BLaER1 treated with 17β-estradiol and CSF1 and Interleukin-3, amounts not matched to agents 10 nM and 100 nM (cell line): ENCODE measurements at regions not wholly inside any gene's neighbourhood (a gene's known extent, or its start where the extent isn't known, plus 50 kb on each side); places are given as distances from the start of the nearest gene placed in this dataset.

ENCODE experiments used
- H3K27ac ChIP-seq, 11 experiments: shearing (Covaris generic); formaldehyde crosslinking; 2 replicates each; pipeline ENCODE4 v1.8.1; 2022
- H3K27me3 ChIP-seq, 11 experiments: shearing (Covaris generic); formaldehyde crosslinking; 2 replicates each; pipeline ENCODE4 v1.8.1; 2022
- H3K36me3 ChIP-seq, 11 experiments: shearing (Covaris generic); formaldehyde crosslinking; 2 replicates each; pipeline ENCODE4 v1.8.1; 2022
- H3K4me1 ChIP-seq, 10 experiments: shearing (Covaris generic); formaldehyde crosslinking; 2 replicates each; pipeline ENCODE4 v1.8.1; 2022
- H3K4me2 ChIP-seq, 11 experiments: shearing (Covaris generic); formaldehyde crosslinking; 2 replicates each; pipeline ENCODE4 v1.8.1; 2022
- H3K4me3 ChIP-seq, 10 experiments: shearing (Covaris generic); formaldehyde crosslinking; 2 replicates each; pipeline ENCODE4 v1.8.1; 2022
- H3K9ac ChIP-seq, 11 experiments: shearing (Covaris generic); formaldehyde crosslinking; 2 replicates each; pipeline ENCODE4 v1.8.1; 2022
- H3K9me3 ChIP-seq, 11 experiments: shearing (Covaris generic); formaldehyde crosslinking; replicated peaks in 1 of 11; 2 replicates each; pipeline ENCODE4 v1.8.1; 2022
- H4K20me1 ChIP-seq, 11 experiments: shearing (Covaris generic); formaldehyde crosslinking; 2 replicates each; pipeline ENCODE4 v1.8.1; 2022
- Cebpa-rat ChIP-seq, 11 experiments: shearing (Covaris generic); IDR thresholded peaks; 2 replicates each; pipeline ENCODE4 v1.8.1; 2022

DNA sequence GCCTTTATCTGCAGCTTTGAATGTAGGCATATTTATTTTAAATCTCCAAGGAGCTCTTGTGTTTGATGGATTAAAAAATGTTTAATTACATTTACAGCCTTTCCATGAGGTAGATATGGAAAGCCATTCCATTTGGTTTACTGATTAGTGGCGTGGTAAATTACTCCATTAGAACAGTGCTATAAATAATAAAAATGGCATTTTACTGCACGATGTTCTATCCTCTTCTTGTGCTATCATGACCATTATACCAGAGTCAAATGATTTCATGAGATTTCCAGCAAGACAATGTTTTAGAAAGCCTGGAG, 250.9 kb upstream of the HTR2A start:
- H3K9me3 ChIP-seq = no peaks in the 10 kb centered on the region
- no peak overlapping the region for H3K9ac ChIP-seq
- no peak for TF ChIP-seq Cebpa-rat (IDR thresholded peaks at IDR 0.05)

DNA sequence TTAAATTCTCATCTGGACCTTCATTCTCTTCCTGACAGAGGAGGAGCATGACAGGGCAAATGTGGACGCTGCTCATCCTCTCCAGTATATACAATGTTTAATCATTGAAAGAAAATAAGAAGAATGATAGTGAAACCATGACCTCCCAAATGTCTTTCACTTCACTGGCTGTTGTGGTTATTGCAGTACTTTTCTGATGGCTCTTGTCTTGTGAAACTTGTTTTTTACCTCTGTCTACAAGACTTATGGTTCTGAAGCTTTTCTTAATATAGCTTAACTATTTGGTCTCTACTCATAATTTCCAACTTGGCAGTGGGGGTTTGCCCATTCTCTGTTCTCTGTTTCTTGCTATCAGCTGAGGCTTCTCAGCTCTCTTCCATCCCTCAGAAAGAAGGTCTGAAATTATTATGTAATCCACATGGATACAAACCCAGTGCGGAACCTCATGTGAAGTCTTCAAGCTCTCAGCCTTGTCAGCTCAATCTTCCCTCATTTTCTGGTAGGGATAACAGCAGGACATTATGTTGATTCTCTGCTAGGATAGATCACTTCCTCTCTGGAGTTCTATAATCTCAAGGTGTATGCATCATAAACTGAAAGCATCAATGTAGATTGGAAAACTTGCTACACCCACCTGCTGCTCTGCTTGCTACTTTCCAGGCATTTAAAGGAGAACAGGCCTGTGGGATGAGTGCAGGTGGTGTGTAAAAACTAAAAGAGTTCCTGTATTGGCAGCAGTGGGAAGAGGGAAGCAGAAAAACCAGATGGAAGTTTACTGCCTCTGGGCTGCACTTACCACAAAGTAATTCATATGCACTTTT, 250.3 kb upstream of the HTR2A start:
- Histone ChIP-seq H3K27me3 (no peaks in the 10 kb centered on the region), H3K9me3 (no peaks in the 10 kb centered on the region), H4K20me1 (no peaks in the 10 kb centered on the region), H3K4me2 (no peak overlapping the region), H3K4me1 (no peaks in the 10 kb centered on the region), H3K9ac (no peak overlapping the region), H3K4me3 (no peak overlapping the region), H3K36me3 (no peaks in the 10 kb centered on the region), H3K27ac (no peak overlapping the region)
- no peak for TF ChIP-seq Cebpa-rat (IDR thresholded peaks at IDR 0.05)

More for the DNA sequence above, 250.9 kb upstream of the HTR2A start:
- no peak overlapping the region for H3K4me3 ChIP-seq
- no peak overlapping the region for H3K4me2 ChIP-seq
- H3K27me3 ChIP-seq = no peaks in the 10 kb centered on the region
- no peaks in the 10 kb centered on the region for H4K20me1 ChIP-seq
- no peaks in the 10 kb centered on the region for H3K4me1 ChIP-seq
- no peaks in the 10 kb centered on the region for H3K36me3 ChIP-seq
- H3K27ac ChIP-seq = no peak overlapping the region

DNA sequence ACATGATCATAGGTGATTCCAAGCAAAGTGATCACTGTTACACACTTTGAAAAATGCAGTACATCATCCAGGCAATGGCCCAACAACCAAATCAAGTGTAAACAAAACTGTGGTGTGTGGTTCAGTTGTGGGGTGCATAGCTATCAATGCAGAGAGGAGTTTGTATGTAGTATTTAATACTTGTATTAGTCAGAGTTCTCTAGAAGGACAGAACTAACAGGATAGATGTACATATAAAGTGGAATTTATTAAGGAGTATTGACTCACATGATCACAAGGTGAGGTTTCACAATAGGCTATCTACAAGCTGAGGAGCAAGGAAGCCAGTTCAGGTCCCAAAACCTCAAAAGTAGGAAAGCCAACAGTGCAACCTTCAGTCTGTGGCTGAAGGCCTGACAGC, 249.3 kb upstream of the HTR2A start:
- H3K27me3 ChIP-seq = no peaks in the 10 kb centered on the region
- no peaks in the 10 kb centered on the region for H3K4me1 ChIP-seq
- H4K20me1 ChIP-seq = no peaks in the 10 kb centered on the region
- no peak overlapping the region for H3K4me2 ChIP-seq
- no peaks in the 10 kb centered on the region for H3K36me3 ChIP-seq
- no peaks in the 10 kb centered on the region for H3K9me3 ChIP-seq
- no peak overlapping the region for H3K9ac ChIP-seq
- no peak overlapping the region for H3K27ac ChIP-seq
- no peak overlapping the region for H3K4me3 ChIP-seq
- no peak for TF ChIP-seq Cebpa-rat (IDR thresholded peaks at IDR 0.05)

DNA sequence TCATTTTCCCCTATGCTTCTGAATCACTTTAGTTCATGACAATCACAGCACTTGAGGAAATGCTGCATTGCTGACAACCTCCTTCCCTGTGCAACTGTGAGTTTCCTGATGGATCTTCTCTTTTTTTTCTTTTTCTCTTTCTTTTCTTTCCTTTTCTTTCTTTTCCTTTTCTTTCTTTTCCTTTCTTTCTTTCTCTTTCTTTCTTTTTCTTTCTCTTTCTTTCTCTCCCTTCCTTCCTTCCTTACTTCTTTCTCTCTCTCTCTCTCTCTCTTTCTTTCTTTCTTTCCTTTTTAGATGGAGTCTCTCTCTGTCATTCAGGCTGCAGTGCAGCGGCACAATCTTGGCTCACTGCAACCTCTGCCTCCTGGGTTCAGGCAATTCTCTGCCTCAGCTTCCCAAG, 247.9 kb upstream of the HTR2A start:
- no peak for TF ChIP-seq Cebpa-rat (IDR thresholded peaks at IDR 0.05)
- H3K4me1 ChIP-seq = no peaks in the 10 kb centered on the region
- H3K27me3 ChIP-seq = no peaks in the 10 kb centered on the region
- no peak overlapping the region for H3K4me2 ChIP-seq
- no peaks in the 10 kb centered on the region for H3K36me3 ChIP-seq
- H4K20me1 ChIP-seq = no peaks in the 10 kb centered on the region
- H3K9me3 ChIP-seq = no peaks in the 10 kb centered on the region
- no peak overlapping the region for H3K9ac ChIP-seq
- no peak overlapping the region for H3K4me3 ChIP-seq
- no peak overlapping the region for H3K27ac ChIP-seq

DNA sequence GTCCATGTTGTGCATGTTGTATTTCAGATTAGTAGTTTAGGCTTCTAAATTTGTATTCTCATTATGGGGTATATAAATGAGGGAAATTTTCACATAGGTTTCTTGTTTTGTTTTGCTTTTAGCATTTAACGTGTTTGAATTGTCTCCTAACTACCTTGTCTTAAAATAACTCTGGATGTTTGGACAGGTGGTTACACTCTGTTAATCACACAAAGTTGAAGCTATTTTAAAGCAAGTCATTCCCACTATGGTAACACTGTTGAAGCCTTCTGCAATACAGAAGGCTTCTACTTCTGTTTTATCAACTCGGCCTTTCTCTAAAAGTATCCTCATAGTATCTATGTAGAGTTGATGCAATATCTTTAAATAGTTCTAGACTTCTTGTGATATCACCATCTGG, 245.3 kb upstream of the HTR2A start:
- no peaks in the 10 kb centered on the region for H3K9me3 ChIP-seq
- no peaks in the 10 kb centered on the region for H3K27me3 ChIP-seq

DNA sequence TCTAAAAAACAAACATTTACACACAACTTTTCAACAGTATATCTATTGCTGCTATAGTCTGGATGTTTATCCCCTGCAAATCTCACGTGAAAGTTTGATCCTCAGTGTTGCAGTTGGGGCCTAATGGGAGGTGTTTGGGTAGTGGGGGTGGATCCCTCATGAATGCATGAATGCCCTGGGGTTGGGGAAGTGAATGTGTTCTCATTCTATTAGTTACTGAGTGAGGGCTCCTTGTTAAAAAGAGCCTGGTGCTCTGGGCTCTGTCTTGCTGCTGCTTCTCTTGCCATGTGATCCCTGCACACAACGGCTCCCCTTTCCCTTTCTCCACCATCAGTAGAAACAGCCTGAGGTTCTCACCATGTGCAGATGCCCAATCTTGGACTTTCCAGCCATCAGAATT, 242.7 kb upstream of the HTR2A start:
- Histone ChIP-seq H3K4me1 (no peaks in the 10 kb centered on the region), H3K9ac (no peak overlapping the region), H3K27ac (no peak overlapping the region), H3K4me2 (no peak overlapping the region), H3K36me3 (no peaks in the 10 kb centered on the region), H4K20me1 (no peaks in the 10 kb centered on the region), H3K4me3 (no peak overlapping the region), H3K9me3 (no peaks in the 10 kb centered on the region), H3K27me3 (no peaks in the 10 kb centered on the region)
- TF ChIP-seq Cebpa-rat (IDR thresholded peaks at IDR 0.05) = no peak

More for the DNA sequence above, 245.3 kb upstream of the HTR2A start:
- no peaks in the 10 kb centered on the region for H4K20me1 ChIP-seq
- no peaks in the 10 kb centered on the region for H3K4me1 ChIP-seq
- no peaks in the 10 kb centered on the region for H3K36me3 ChIP-seq
- H3K27ac ChIP-seq = no peak overlapping the region
- no peak overlapping the region for H3K4me2 ChIP-seq
- no peak overlapping the region for H3K4me3 ChIP-seq
- H3K9ac ChIP-seq = no peak overlapping the region
- no peak for TF ChIP-seq Cebpa-rat (IDR thresholded peaks at IDR 0.05)

DNA sequence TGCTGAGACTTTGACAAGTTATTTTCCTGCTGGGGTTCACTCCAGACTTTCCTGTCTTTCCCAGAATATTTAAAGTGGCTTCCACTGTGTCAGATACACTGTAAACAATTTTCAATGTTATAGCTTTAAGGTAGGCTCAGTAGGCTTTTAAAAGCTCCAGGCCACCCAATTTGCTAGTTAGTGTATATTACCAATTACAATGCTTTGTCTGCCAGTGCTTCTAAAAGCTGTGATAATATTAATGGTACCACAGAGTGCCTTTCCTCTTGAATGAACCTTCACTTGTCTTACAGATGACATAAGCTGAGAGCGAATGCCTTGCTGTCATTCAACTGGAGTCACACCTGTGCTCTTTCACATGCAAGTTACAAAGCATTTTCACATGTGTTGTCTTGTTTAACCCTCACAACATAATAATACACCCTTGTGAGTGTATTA, 239.7 kb upstream of the HTR2A start:
- no peaks in the 10 kb centered on the region for H3K4me1 ChIP-seq
- no peaks in the 10 kb centered on the region for H3K36me3 ChIP-seq
- TF ChIP-seq Cebpa-rat (IDR thresholded peaks at IDR 0.05) = no peak
- H4K20me1 ChIP-seq = no peaks in the 10 kb centered on the region
- H3K27ac ChIP-seq = no peak overlapping the region
- no peaks in the 10 kb centered on the region for H3K27me3 ChIP-seq
- H3K9me3 ChIP-seq = no peaks in the 10 kb centered on the region
- H3K4me2 ChIP-seq = no peak overlapping the region
- no peak overlapping the region for H3K9ac ChIP-seq
- H3K4me3 ChIP-seq = no peak overlapping the region

DNA sequence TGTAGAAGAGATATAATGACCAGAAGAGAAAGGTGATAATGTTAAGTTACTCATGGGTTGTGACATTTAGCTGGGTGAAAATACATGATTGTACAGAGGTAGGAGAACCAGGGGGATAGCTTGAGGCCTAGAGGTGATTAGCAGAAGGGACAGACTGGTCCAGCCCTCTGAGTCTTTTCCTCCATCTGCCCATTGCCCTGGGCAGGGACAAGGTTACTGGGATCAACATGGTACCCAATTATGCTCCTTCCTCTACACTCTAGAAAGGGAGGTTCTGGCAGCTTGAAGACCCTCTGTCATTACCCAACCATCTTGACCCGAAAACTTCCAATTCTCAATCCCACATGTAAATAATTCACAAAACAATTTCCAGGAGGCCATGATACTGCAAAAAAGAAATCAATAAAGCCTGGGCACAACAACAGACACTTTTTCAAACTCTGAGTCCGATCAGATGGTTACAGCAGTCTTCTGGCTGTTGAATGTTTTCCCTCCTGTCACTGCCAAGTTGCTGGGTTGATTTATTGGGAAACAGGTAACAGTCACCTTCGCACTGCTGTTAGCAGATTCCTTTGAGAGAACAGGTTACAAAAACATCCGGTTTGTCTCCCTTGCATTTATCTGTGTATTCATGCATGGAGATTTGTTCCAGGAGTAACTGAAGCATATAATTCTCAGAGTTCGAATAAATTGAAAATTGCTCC, 239.1 kb upstream of the HTR2A start:
- H3K9me3 ChIP-seq = no peaks in the 10 kb centered on the region
- no peak overlapping the region for H3K4me2 ChIP-seq
- no peak overlapping the region for H3K4me3 ChIP-seq
- H3K36me3 ChIP-seq = no peaks in the 10 kb centered on the region
- H3K9ac ChIP-seq = no peak overlapping the region
- no peaks in the 10 kb centered on the region for H4K20me1 ChIP-seq
- no peak overlapping the region for H3K27ac ChIP-seq
- TF ChIP-seq Cebpa-rat (IDR thresholded peaks at IDR 0.05) = no peak
- peaks cover 0 to under 1% (median 0%) of the 10 kb centered on the region in 10 experiments; a peak in 5 of 20 replicates for H3K4me1 ChIP-seq
- H3K27me3 ChIP-seq = no peaks in the 10 kb centered on the region

DNA sequence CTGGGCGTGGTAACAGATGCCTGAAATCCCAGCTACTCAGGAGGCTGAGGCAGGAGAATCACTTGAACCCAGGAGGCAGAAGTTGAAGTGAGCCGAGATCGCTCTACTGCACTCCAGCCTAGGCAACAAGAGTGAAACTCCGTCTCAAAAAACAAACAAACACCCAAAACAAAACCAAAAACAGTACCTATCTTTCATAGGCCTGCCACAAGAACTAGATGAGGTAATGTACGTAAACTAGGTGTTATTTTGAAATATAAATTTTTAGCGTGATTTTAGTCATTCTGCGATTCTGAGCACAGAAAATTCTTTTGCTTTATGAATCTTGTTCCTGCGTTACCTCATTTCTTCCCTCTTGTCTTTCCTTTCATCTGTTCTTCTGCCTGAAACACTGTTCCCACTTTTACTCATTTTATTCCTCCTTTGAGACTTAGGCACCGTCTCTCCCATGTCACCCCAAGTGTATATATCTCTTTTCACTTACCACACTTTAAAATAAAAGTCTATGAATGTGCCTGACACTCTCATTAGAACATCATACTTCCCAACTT, 238.2 kb upstream of the HTR2A start:
- no peaks in the 10 kb centered on the region for H3K27me3 ChIP-seq
- H3K4me1 ChIP-seq = peaks cover 0 to 10% (median 7%) of the 10 kb centered on the region in 10 experiments; a peak in 11 of 20 replicates
- H3K4me2 ChIP-seq = no peak overlapping the region
- H3K9me3 ChIP-seq = no peaks in the 10 kb centered on the region
- H3K27ac ChIP-seq = no peak overlapping the region
- H3K36me3 ChIP-seq = no peaks in the 10 kb centered on the region
- no peak for TF ChIP-seq Cebpa-rat (IDR thresholded peaks at IDR 0.05)
- no peaks in the 10 kb centered on the region for H4K20me1 ChIP-seq
- H3K9ac ChIP-seq = no peak overlapping the region
- H3K4me3 ChIP-seq = no peak overlapping the region
